DND-41 (cell line): ENCODE measurements at regions not wholly inside any gene's neighbourhood (a gene's known extent, or its start where the extent isn't known, plus 50 kb on each side); places are given as distances from the start of the nearest gene placed in this dataset.

ENCODE experiments used
- ATAC-seq: fragments of 200-7000 bp; cut with Tn5 transposase; 3 replicates; pipeline ENCODE4 v1.9.1; 2021; ENCODE audit warnings: low read depth; ENCODE audit not compliant: insufficient read depth
- DNase-seq: peaks from one replicate; pipeline ENCODE4 v3.0.0-alpha.2; 2020
- H2AFZ ChIP-seq: 2 replicates; pipeline ENCODE4 v1.6.0; 2012; ENCODE audit warnings: low read depth, low read length
- H3K27ac ChIP-seq: 2 replicates; pipeline ENCODE4 v1.5.1; 2012; ENCODE audit warnings: low read length, inconsistent platforms
- H3K27me3 ChIP-seq: fragments of 200-600 bp; sonication (generic); 2 replicates; pipeline ENCODE4 v1.6.0; 2012; ENCODE audit warnings: low read length, mild to moderate bottlenecking, inconsistent platforms; ENCODE audit not compliant: insufficient read depth, poor library complexity
- H3K36me3 ChIP-seq: 2 replicates; pipeline ENCODE4 v1.5.1; 2012; ENCODE audit warnings: low read length, inconsistent platforms; ENCODE audit not compliant: insufficient read depth
- H3K4me1 ChIP-seq: 2 replicates; pipeline ENCODE4 v1.5.1; 2012; ENCODE audit warnings: mild to moderate bottlenecking, low read length; ENCODE audit not compliant: insufficient read depth
- H3K4me2 ChIP-seq: 2 replicates; pipeline ENCODE4 v1.6.0; 2012; ENCODE audit warnings: mild to moderate bottlenecking, moderate library complexity, low read length, inconsistent platforms; ENCODE audit not compliant: insufficient read depth
- H3K4me3 ChIP-seq, 2 experiments: fragments of 200-600 bp in 1 of 2; shearing (Covaris generic) in 1 of 2; 2 replicates each; pipeline ENCODE4 v1.5.1; 2012 to 2016; ENCODE audit warnings: inconsistent platforms in 2 of 2, low read length in 2 of 2, mild to moderate bottlenecking in 2 of 2, low read depth in 1 of 2, moderate library complexity in 1 of 2
- H3K79me2 ChIP-seq: 2 replicates; pipeline ENCODE4 v1.6.0; 2012; ENCODE audit warnings: low read length, inconsistent platforms; ENCODE audit not compliant: insufficient read depth
- H3K9ac ChIP-seq: 2 replicates; pipeline ENCODE4 v1.6.0; 2012; ENCODE audit warnings: low read depth, mild to moderate bottlenecking, inconsistent platforms, low read length, moderate library complexity
- H3K9me3 ChIP-seq: 2 replicates; pipeline ENCODE4 v1.5.1; 2012; ENCODE audit warnings: low read length, moderate library complexity, mild to moderate bottlenecking, inconsistent platforms; ENCODE audit not compliant: insufficient read depth, severe bottlenecking
- H4K20me1 ChIP-seq: 2 replicates; pipeline ENCODE4 v1.6.0; 2012; ENCODE audit warnings: low read length; ENCODE audit not compliant: insufficient read depth
- EZH2 ChIP-seq: IDR thresholded peaks from 3 replicates; pipeline ENCODE4 v1.6.1; 2012; ENCODE audit warnings: borderline replicate concordance, low read depth, mild to moderate bottlenecking, moderate library complexity, low read length, inconsistent platforms; ENCODE audit not compliant: severe bottlenecking
- TF ChIP-seq, protein P1 (sequence below): IDR thresholded peaks from 2 replicates; pipeline ENCODE4 v1.5.1; 2012; ENCODE audit warnings: borderline replicate concordance, low read length, moderate library complexity, mild to moderate bottlenecking; ENCODE audit not compliant: poor library complexity, severe bottlenecking; ENCODE audit errors: extremely low read depth

- Histone ChIP-seq H3K27me3 (no peaks in the 10 kb centered on the region), H2AFZ (no peak overlapping the region), H3K79me2 (no peaks in the 10 kb centered on the region), H3K9ac (no peak overlapping the region), H3K27ac (no peak overlapping the region), H3K36me3 (no peaks in the 10 kb centered on the region), H3K4me2 (no peak overlapping the region), H3K4me3 (no peak overlapping the region), H3K9me3 (no peaks in the 10 kb centered on the region), H4K20me1 (no peaks in the 10 kb centered on the region), H3K4me1 (no peaks in the 10 kb centered on the region)
- no peak for DNase-seq
- ATAC-seq: no peak
- TF ChIP-seq EZH2: no peak
- TF ChIP-seq, protein P1, sequence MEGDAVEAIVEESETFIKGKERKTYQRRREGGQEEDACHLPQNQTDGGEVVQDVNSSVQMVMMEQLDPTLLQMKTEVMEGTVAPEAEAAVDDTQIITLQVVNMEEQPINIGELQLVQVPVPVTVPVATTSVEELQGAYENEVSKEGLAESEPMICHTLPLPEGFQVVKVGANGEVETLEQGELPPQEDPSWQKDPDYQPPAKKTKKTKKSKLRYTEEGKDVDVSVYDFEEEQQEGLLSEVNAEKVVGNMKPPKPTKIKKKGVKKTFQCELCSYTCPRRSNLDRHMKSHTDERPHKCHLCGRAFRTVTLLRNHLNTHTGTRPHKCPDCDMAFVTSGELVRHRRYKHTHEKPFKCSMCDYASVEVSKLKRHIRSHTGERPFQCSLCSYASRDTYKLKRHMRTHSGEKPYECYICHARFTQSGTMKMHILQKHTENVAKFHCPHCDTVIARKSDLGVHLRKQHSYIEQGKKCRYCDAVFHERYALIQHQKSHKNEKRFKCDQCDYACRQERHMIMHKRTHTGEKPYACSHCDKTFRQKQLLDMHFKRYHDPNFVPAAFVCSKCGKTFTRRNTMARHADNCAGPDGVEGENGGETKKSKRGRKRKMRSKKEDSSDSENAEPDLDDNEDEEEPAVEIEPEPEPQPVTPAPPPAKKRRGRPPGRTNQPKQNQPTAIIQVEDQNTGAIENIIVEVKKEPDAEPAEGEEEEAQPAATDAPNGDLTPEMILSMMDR: no peak
Measured at GRCh38 chr11:38274031-38274430, 1676.0 kb upstream of the RAG2 start.

DNA sequence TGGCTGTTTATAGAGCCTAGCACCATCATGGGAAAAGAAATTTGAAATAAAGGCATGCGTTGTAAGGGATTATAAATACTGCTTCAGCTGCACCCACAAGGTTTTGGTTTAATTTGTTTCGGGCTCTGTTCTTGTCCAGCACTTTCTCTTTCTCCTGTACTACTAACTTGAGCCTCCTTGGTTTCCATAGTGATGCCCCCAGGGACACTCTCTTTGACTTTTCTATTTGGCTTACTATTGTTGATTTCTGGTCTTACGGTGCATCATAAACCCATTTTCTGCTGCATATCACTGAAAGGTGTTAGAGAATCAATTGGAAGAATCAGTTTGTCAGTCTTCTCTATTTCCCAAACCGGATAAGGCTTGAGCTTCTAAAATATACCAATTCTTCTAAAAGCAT is 1674.3 kb upstream of the RAG2 start:
- TF ChIP-seq EZH2: no peak
- TF ChIP-seq, protein P1: no peak
- no peak for ATAC-seq
- no peaks in the 10 kb centered on the region for H3K36me3 ChIP-seq
- no peak for DNase-seq
- H2AFZ ChIP-seq: no peak overlapping the region
- no peak overlapping the region for H3K4me2 ChIP-seq
- no peaks in the 10 kb centered on the region for H3K9me3 ChIP-seq
- H3K9ac ChIP-seq: no peak overlapping the region
- H3K27me3 ChIP-seq: no peaks in the 10 kb centered on the region
- H3K4me1 ChIP-seq: no peaks in the 10 kb centered on the region
- no peak overlapping the region for H3K27ac ChIP-seq
- no peak overlapping the region for H3K4me3 ChIP-seq
- no peaks in the 10 kb centered on the region for H4K20me1 ChIP-seq
- H3K79me2 ChIP-seq: no peaks in the 10 kb centered on the region

DNA sequence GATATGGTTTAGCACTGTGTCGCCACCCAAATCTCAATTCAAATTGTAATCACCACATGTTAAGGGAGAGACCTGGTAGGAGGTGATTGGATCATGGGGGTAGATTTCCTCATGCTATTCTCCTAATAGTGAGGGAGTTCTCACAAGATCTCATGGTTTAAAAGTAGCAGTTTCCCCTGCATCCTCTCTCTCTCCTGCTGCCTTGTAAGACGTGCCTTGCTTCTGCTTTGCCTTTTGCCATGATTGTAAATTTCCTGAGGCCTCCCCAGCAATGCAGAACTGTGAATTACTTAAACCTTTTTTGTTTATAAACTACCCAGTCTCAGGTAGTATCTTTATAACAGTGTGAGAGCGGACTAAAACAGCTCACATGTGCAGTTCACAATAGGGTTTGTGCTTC is 1668.7 kb upstream of the RAG2 start:
- H3K4me1 ChIP-seq: no peaks in the 10 kb centered on the region
- no peak overlapping the region for H3K4me3 ChIP-seq
- DNase-seq: no peak
- H3K4me2 ChIP-seq: no peak overlapping the region
- no peaks in the 10 kb centered on the region for H3K27me3 ChIP-seq
- H3K9me3 ChIP-seq: no peaks in the 10 kb centered on the region
- no peak overlapping the region for H3K9ac ChIP-seq
- H3K27ac ChIP-seq: no peak overlapping the region
- no peaks in the 10 kb centered on the region for H3K79me2 ChIP-seq
- H2AFZ ChIP-seq: no peak overlapping the region
- no peak for ATAC-seq
- H4K20me1 ChIP-seq: no peaks in the 10 kb centered on the region
- TF ChIP-seq, protein P1: no peak
- no peak for TF ChIP-seq EZH2
- no peaks in the 10 kb centered on the region for H3K36me3 ChIP-seq

DNA sequence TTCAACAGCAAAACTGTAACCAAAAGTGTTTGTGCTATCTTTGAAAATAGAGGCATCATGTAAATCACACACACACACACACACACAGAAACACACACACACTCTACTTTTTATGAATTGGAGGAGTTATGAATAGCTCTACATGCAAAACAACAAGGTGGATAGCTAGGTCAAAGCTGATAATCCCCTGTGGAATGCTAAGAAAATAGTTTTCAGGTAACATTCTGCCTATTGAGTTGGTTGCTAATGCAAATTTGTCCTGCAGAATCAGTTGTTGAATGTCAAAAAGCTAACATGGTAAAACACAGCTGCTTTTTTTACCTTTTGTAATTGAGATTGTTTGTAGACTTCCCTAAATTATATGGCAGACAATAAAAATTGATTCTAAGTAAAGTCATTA is 1658.4 kb upstream of the RAG2 start:
- ATAC-seq (no peak), DNase-seq (no peak)
- no peak overlapping the region for H3K4me2 ChIP-seq
- no peak overlapping the region for H2AFZ ChIP-seq
- H3K27ac ChIP-seq: no peak overlapping the region
- H3K36me3 ChIP-seq: no peaks in the 10 kb centered on the region
- H4K20me1 ChIP-seq: no peaks in the 10 kb centered on the region
- no peak for TF ChIP-seq EZH2
- TF ChIP-seq, protein P1: no peak
- H3K79me2 ChIP-seq: no peaks in the 10 kb centered on the region
- no peaks in the 10 kb centered on the region for H3K9me3 ChIP-seq
- no peaks in the 10 kb centered on the region for H3K4me1 ChIP-seq
- no peak overlapping the region for H3K4me3 ChIP-seq
- no peak overlapping the region for H3K9ac ChIP-seq
- H3K27me3 ChIP-seq: no peaks in the 10 kb centered on the region
